Glomerular visceral epithelial cell (primary cell): ENCODE measurements at regions not wholly inside any gene's neighbourhood (a gene's known extent, or its start where the extent isn't known, plus 50 kb on each side); places are given as distances from the start of the nearest gene placed in this dataset.

Source experiments
- DNase-seq: peaks from one replicate; pipeline ENCODE4 v3.0.0-alpha.2; 2016; ENCODE audit errors: extremely low spot score

DNA sequence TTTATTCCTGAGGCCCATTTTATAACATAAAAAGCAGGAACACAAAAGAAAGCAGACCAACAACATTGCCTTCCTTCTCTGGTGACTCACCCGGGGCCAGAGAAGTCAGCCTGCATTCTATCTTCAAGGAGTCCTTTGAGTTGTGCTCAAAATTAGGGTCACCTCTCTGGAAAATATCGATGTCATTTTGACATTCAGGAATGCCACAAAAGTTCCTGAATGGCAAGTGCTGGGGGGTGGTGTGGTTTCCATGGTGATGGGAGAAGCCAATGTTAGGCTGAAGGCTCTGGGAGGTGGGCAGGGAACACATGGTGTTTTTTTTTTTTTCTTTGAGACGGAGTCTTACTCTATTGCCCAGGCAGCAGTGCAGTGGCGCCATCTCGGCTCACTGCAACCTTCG, 159.6 kb downstream of the HAPSTR1 start:
- DNase-seq, result no peak

GRCh38 chr16:9254863-9255262, 163.4 kb downstream of the HAPSTR1 start:
- no peak for DNase-seq

GRCh38 chr16:9256196-9256595, 164.8 kb downstream of the HAPSTR1 start:
- no peak for DNase-seq

DNA sequence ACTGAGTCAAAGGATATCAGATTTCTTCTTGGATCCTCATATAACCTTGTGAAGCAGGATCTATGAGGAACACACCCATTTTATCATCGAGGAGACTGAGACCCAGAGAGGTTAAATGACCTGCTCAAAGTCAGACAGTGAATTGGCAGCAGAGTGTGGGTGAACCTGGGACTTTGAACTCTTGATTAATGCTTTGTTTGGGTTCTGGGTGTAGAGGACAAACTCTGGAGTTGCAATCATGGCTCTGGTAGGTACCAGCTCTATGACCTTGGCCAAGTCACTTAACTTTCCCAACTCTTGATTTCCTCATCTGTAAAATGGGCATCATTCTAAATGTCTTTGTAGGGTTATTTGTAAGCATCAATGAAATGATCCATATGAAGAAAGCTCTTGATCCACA, 166.4 kb downstream of the HAPSTR1 start:
- DNase-seq, result no peak

DNA sequence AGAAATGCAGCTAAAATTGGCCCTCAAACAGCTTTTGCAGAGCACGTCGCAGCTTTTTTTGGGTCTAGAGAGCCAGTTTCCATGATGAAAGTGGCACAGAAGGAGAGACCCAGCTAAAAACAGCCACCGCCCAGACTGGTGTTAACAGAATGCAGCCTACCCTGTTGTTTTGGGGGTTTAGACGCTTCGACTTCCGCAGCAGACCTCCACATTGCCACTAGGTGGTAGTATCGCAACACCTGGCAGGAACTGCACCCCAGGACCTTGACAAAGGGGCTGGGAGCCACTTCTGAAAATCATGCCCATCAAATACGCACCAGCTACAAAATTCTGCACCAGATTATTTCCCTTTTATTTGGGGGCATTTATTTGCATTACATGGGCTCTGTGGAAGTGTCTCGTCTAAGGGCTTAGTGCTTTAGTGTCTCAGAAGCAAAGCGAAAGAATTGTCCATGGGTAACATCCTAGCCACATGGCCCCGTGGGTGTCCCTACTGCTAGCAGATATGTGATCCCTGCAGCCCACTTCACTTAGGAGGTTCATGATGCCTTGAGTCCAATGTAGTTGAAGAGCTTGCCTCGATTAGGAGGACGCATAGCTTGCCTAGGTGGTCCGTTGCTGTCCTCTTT, 167.1 kb downstream of the HAPSTR1 start:
- peak; percentile 4 for DNase-seq

GRCh38 chr16:9259914-9260608, 168.6 kb downstream of the HAPSTR1 start:
- no peak for DNase-seq

GRCh38 chr16:9260666-9261065, 169.2 kb downstream of the HAPSTR1 start:
- no peak for DNase-seq

DNA sequence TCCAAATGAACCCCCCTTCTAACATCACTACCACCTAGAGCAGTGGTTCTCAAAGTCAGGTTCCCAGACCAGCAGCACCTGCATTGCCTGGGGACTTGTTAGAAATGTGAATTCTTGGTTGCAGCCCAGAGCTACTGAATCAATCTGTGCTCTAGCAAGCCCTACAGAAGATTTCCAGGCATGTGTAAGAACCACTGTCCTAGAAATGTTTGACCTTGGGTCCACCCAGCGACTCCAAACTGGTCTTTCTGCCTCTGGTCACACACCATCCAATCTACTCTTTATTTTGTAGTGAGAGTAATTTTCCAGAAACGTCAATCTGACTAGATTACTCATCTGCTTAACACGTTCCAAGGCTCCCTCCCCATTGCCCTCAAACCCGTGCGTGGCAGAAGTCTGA, 169.9 kb downstream of the HAPSTR1 start:
- no peak for DNase-seq

GRCh38 chr16:9262941-9263715, 171.7 kb downstream of the HAPSTR1 start:
- no peak for DNase-seq

GRCh38 chr16:9264067-9264466, 172.6 kb downstream of the HAPSTR1 start:
- no peak for DNase-seq

GRCh38 chr16:9268446-9268845, 177.0 kb downstream of the HAPSTR1 start:
- DNase-seq, result no peak

- no peak for DNase-seq
These were observed 179.0 kb downstream of the HAPSTR1 start for GRCh38 chr16:9270424-9270823.

DNA sequence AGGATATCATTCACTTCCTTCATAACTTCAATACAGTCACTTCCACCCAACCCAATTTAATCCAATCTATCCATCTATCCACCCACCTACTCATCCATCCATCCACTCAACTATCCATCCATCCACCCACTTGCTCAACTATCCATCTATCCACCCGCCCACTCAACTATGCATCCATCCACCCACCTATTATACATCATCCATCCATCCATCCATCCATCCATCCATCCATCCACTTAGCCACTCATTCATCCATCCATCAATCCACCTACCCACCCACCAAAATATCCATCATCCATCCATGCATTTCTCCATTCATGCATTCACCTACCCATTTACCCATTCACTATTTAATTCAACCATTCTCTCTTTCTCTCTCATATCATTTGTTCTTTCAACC, 179.5 kb downstream of the HAPSTR1 start:
- DNase-seq, result no peak

- no peak for DNase-seq
These were observed 180.4 kb downstream of the HAPSTR1 start for GRCh38 chr16:9271841-9272240.

- DNase-seq, result no peak
These were observed 183.9 kb downstream of the HAPSTR1 start for GRCh38 chr16:9275377-9275776.

GRCh38 chr16:9275816-9276354, 184.4 kb downstream of the HAPSTR1 start:
- no peak for DNase-seq

GRCh38 chr16:9279291-9280068, 188.0 kb downstream of the HAPSTR1 start:
- DNase-seq, result no peak

GRCh38 chr16:9280069-9280466, 188.6 kb downstream of the HAPSTR1 start:
- no peak for DNase-seq

GRCh38 chr16:9286930-9287329, 195.5 kb downstream of the HAPSTR1 start:
- DNase-seq, result no peak

DNA sequence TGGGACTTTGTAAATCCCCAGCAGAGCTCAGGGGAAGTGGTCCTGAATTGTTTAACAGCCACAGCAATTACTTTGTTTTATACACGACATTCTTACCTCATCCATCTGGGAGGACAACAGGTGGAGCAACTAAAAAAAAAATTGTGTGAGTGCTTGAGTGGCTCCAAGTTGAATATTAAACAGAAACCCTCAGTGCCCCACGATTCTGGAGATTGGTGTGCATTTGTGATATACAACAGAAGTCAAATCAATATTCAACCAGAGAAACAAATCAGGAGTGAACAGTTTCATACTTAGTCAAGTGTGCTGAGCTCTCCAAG, 204.8 kb downstream of the HAPSTR1 start:
- no peak for DNase-seq

DNA sequence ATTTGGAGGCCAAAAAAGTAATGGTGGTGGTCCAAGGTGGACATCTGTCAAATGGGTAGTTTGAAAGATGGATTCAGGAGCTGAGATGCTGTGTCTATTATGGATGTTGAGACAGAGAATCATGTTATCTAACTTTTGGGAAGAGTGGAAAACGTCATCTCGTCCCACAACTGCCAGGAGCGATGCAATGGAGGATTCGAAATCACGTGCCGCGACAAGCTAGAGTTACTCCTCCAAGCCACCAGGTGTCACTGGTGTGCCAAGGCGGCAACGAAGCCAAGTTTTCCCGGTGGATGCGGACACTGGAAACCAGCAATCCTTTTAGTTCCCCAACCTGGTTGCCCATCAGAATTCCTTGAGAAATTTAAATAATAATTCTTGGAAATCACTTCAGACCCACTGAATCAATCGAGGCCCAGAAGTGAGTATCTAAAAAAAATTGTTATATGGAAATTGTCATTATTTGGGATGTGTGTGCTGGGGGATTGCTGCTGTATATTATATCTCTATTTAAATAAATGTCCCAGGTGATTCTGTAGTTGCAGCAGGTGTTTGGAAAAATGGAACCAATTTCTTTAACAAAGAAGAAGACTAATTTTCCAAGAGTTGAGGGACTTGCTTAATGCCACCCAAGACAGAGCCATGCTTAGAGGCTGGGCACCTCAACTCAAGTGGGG, 206.1 kb downstream of the HAPSTR1 start:
- peak; percentile 8 for DNase-seq
